GM13977 (cell line): ENCODE measurements at regions not wholly inside any gene's neighbourhood (a gene's known extent, or its start where the extent isn't known, plus 50 kb on each side); places are given as distances from the start of the nearest gene placed in this dataset.

Experiments
- DNase-seq: peaks from one replicate; pipeline ENCODE4 v3.0.0; 2012; ENCODE audit warnings: low spot score
- CTCF ChIP-seq: IDR thresholded peaks from 2 replicates; pipeline ENCODE4 v1.5.1; 2012; ENCODE audit warnings: mild to moderate bottlenecking, control low read depth; ENCODE audit not compliant: insufficient read depth; ENCODE audit errors: extremely low read depth, missing control alignments
- in situ Hi-C: fragments of 300-500 bp; cut with MboI; formaldehyde crosslinking; loops from one replicate; pipeline ENCODE4 v1.12.0; 2022; ENCODE audit warnings: low sequenced_read_pairs, low pct_unique_long_range_greater_than_20kb, mixed read lengths, inconsistent platforms; ENCODE audit not compliant: unreplicated experiment

GRCh38 chr5:52707616-52708015 lies 80.1 kb upstream of the ITGA1 start:
- in situ Hi-C loops, result no loop called here
- no peak for DNase-seq
- no peak for TF ChIP-seq CTCF

GRCh38 chr5:52708463-52708862 lies 79.3 kb upstream of the ITGA1 start:
- TF ChIP-seq CTCF, result no peak
- no peak for DNase-seq
- in situ Hi-C loops, result no loop called here

GRCh38 chr5:52709167-52709925 lies 78.4 kb upstream of the ITGA1 start:
- DNase-seq, result peak; percentile 16
- in situ Hi-C loops, result no loop called here
- TF ChIP-seq CTCF, result no peak

- in situ Hi-C loops, result no loop called here
- no peak for DNase-seq
- no peak for TF ChIP-seq CTCF
These were observed 77.3 kb upstream of the ITGA1 start for GRCh38 chr5:52710310-52710971.

GRCh38 chr5:52710972-52711596 lies 76.6 kb upstream of the ITGA1 start:
- TF ChIP-seq CTCF, result no peak
- no peak for DNase-seq
- in situ Hi-C loops, result no loop called here

- no peak for DNase-seq
- in situ Hi-C loops, result no loop called here
- no peak for TF ChIP-seq CTCF
These were observed 75.4 kb upstream of the ITGA1 start for GRCh38 chr5:52712354-52712753.
